ENCODE measurements at regions not wholly inside any gene's neighbourhood (a gene's known extent, or its start where the extent isn't known, plus 50 kb on each side); places are given as distances from the start of the nearest gene placed in this dataset.

GRCh38 chr9:87818308-87818707 lies 64.4 kb upstream of the SPATA31E1 start:
- no peak for TF ChIP-seq POLR2A (IDR thresholded peaks at IDR 0.05)
- no peak for TF ChIP-seq CTCF (IDR thresholded peaks at IDR 0.05)

Measured in lower leg skin (tissue), 3 donors.